Common myeloid progenitor, CD34-positive (primary cell): ENCODE measurements at regions not wholly inside any gene's neighbourhood (a gene's known extent, or its start where the extent isn't known, plus 50 kb on each side); places are given as distances from the start of the nearest gene placed in this dataset.

ENCODE experiments used
- CTCF ChIA-PET: fragments of 350-600 bp; sonication (Branson Sonifier 250); formaldehyde crosslinking; loops from one replicate; lab custom pipeline; 2021; ENCODE audit warnings: antibody characterized with exemption; lab: Charles Lee
- POLR2A ChIA-PET: fragments of 350-600 bp; sonication (Branson Sonifier 250); formaldehyde crosslinking; loops from one replicate; lab custom pipeline; 2021; ENCODE audit warnings: antibody characterized with exemption; lab: Charles Lee
- DNase-seq, 3 donors: peaks; one replicate each; pipeline versions ENCODE4 v3.0.0 to v3.0.0-alpha.2; 2013
- H3K27ac ChIP-seq, 2 experiments: 1 replicate in 1 of 2; 2 replicates in 1 of 2; pipeline ENCODE4 v1.7.0; 2013; ENCODE audit warnings: inconsistent platforms in 2 of 2, low read length in 2 of 2, mild to moderate bottlenecking in 2 of 2, low read depth in 1 of 2, moderate library complexity in 1 of 2; ENCODE audit not compliant: severe bottlenecking in 2 of 2, insufficient read depth in 1 of 2, poor library complexity in 1 of 2
- H3K27me3 ChIP-seq, 5 experiments: replicated peaks in 2 of 5; 1 replicate in 3 of 5; 2 replicates in 2 of 5; pipeline versions ENCODE4 v1.6.1 to v1.7.0; 2013; ENCODE audit warnings: low read length in 4 of 5, mild to moderate bottlenecking in 2 of 5, moderate library complexity in 2 of 5, inconsistent platforms in 1 of 5; ENCODE audit not compliant: insufficient read depth in 5 of 5, control insufficient read depth in 4 of 5
- H3K36me3 ChIP-seq, 4 experiments: 1 replicate in 2 of 4; 2 replicates in 2 of 4; pipeline versions ENCODE4 v1.6.1 to v1.7.0; 2013; ENCODE audit warnings: low read length in 3 of 4, control low read depth in 1 of 4, mild to moderate bottlenecking in 1 of 4; ENCODE audit not compliant: control insufficient read depth in 4 of 4, insufficient read depth in 4 of 4
- H3K4me1 ChIP-seq, 4 experiments: 1 replicate in 3 of 4; 2 replicates in 1 of 4; pipeline versions ENCODE4 v1.6.1 to v1.7.1; 2013; ENCODE audit warnings: low read length in 3 of 4, mild to moderate bottlenecking in 3 of 4, control low read depth in 1 of 4, inconsistent platforms in 1 of 4, moderate library complexity in 1 of 4; ENCODE audit not compliant: control insufficient read depth in 4 of 4, insufficient read depth in 4 of 4; ENCODE audit errors: control extremely low read depth in 1 of 4
- H3K4me3 ChIP-seq, 7 experiments: 1 replicate in 4 of 7; 2 replicates in 3 of 7; pipeline versions ENCODE4 v1.5.1 to v1.7.0; 2013; ENCODE audit warnings: mild to moderate bottlenecking in 7 of 7, low read length in 6 of 7, moderate library complexity in 6 of 7, inconsistent platforms in 2 of 7, low read depth in 2 of 7, control low read depth in 1 of 7; ENCODE audit not compliant: insufficient read depth in 4 of 7, control insufficient read depth in 1 of 7; ENCODE audit errors: extremely low read depth in 1 of 7
- H3K9me3 ChIP-seq, 5 experiments: 1 replicate in 4 of 5; 2 replicates in 1 of 5; pipeline versions ENCODE4 v1.6.1 to v1.7.1; 2013; ENCODE audit warnings: low read length in 4 of 5, mild to moderate bottlenecking in 2 of 5, inconsistent platforms in 1 of 5, low read depth in 1 of 5, moderate library complexity in 1 of 5; ENCODE audit not compliant: control insufficient read depth in 4 of 5, insufficient read depth in 2 of 5; ENCODE audit errors: control extremely low read depth in 1 of 5
- WGBS: methylation state at CpG from one replicate; pipeline ENCODE4 v1.1.5; 2013; ENCODE audit not compliant: insufficient coverage; 5-methylcytosine and 5-hydroxymethylcytosine counted together

DNA sequence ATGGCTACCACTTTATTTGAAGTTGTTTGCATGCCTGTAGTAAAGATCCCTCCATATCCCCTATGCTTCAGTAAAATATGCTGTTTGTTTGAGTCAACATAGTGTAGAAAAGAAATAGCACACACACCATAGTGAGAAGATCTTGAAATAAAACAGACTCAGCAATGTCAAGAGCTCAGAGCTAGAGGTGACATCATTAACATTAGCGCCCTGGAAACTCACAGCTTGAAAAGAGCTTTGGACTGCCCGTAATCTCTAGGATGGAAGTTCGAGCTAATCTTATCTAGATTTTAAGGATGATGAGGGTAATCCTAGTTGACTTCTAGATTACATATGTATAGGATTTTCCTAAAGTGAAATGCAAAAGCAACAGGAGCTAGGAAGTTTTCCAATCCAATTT is 275.6 kb downstream of the SMARCA1 start:
- Histone ChIP-seq H3K27me3 (no peaks in the 10 kb centered on the region), H3K36me3 (no peaks in the 10 kb centered on the region), H3K9me3 (no peaks in the 10 kb centered on the region), H3K4me1 (no peaks in the 10 kb centered on the region), H3K27ac (no peak overlapping the region), H3K4me3 (no peak overlapping the region)
- WGBS, result 88% methylated on average over 3 of the region's 3 CpGs
- ChIA-PET CTCF (no interaction called here), POLR2A (no interaction called here)
- no peak for DNase-seq

DNA sequence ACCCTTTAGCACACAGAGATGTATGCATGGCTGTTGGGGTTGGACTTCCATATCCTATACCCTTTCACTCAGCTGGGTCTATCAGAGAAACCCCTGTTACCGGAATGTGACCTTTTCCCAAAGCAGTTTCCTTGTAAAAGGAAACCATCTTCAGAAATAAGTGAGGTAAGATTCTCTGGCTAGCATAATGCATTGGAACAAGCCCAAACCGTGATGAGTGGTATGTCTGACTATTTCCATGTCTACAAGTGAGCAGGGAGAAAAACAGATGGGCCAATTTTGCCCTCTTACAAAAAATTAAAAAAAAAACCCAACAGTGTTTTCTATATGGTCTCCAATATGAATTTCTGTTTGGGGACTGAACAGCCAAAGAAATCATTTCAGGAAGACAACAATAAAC is 283.9 kb downstream of the SMARCA1 start:
- POLR2A ChIA-PET, result no interaction called here
- Histone ChIP-seq H3K4me1 (no peaks in the 10 kb centered on the region), H3K27me3 (no peaks in the 10 kb centered on the region), H3K9me3 (no peaks in the 10 kb centered on the region), H3K4me3 (no peak overlapping the region), H3K36me3 (no peaks in the 10 kb centered on the region), H3K27ac (no peak overlapping the region)
- no peak for DNase-seq
- CTCF ChIA-PET, result no interaction called here
- 92% methylated on average over 2 of the region's 2 CpGs for WGBS

DNA sequence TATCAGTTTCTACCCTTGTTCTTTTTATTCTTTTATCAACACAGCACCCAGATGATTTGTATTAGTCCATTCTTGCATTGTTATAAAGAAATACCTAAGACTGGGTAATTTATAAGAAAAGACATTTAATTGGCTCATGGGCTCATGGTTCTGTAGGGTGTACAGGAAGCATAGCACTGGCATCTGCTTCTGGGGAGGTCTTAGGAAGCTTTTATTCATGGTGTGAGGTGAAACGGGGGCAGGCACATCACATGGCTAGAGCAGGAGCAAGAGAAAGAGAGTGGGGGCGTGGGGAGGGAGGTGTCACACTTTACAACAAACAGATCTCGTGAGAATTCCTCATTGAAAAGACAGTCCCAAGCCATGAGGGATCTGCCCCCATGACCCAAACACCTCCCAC is 285.3 kb downstream of the SMARCA1 start:
- H3K4me3 ChIP-seq, result no peak overlapping the region
- WGBS, result no CpG with 5 or more reads among the region's 3 CpGs
- CTCF ChIA-PET, result no interaction called here
- no peaks in the 10 kb centered on the region for H3K36me3 ChIP-seq
- DNase-seq, result no peak
- H3K27me3 ChIP-seq, result no peaks in the 10 kb centered on the region
- no peaks in the 10 kb centered on the region for H3K9me3 ChIP-seq
- no peak overlapping the region for H3K27ac ChIP-seq
- H3K4me1 ChIP-seq, result no peaks in the 10 kb centered on the region
- POLR2A ChIA-PET, result no interaction called here

DNA sequence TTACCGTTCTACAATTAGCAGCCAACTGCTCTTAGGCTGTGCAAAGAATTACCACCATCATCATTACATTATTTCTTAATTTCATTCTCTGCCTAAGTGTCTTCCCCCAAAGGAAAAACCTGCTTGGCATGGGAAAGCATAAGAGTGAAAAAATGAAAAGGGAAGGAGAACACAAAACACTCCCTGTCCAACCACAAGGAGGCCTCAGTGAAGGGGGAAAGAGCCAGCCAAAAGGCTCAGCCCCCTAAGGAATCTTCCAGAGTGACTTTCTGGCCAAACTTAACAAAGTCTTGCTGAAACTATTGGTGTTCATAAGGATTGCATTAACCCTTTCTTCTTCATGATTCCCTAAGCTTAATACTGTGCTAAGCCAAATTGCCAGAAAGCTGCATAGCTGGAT is 287.4 kb downstream of the SMARCA1 start:
- DNase-seq, result no peak
- H3K4me1 ChIP-seq, result no peaks in the 10 kb centered on the region
- ChIA-PET CTCF (no interaction called here), POLR2A (interaction anchor here (0.5 kb wide), 1 partner anchor 30 kb away, joined by 3 read pairs; no protein-coding TSS in a partner anchor)
- H3K4me3 ChIP-seq, result no peak overlapping the region
- no peaks in the 10 kb centered on the region for H3K36me3 ChIP-seq
- H3K27me3 ChIP-seq, result no peaks in the 10 kb centered on the region
- no peak overlapping the region for H3K27ac ChIP-seq
- no peaks in the 10 kb centered on the region for H3K9me3 ChIP-seq
- WGBS, result 100% methylated on average over 1 of the region's 1 CpG

DNA sequence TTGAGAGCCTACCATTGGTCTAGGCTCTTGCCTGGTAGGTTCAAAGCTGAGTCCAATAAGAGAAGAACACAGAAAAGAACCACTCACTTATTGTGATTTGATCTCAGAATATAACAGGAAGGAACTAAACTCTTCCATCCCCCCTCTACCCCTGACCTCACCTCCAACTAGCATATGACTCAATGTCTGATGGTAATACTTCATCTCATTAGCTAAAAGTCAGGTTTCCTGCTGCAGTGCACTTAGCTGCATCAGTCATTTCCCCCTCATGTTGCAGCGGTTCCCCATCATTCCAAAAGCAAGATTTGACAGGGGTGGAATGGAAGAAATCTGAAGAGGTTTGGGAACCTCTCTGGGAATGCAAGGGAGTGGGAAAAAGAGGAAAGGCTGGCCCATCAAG is 289.5 kb downstream of the SMARCA1 start:
- H3K9me3 ChIP-seq, result no peaks in the 10 kb centered on the region
- no peak overlapping the region for H3K27ac ChIP-seq
- no peak overlapping the region for H3K4me3 ChIP-seq
- CTCF ChIA-PET, result no interaction called here
- H3K27me3 ChIP-seq, result no peaks in the 10 kb centered on the region
- POLR2A ChIA-PET, result no interaction called here
- no peaks in the 10 kb centered on the region for H3K36me3 ChIP-seq
- WGBS, result no CpG with 5 or more reads among the region's 1 CpG
- H3K4me1 ChIP-seq, result no peaks in the 10 kb centered on the region
- no peak for DNase-seq

DNA sequence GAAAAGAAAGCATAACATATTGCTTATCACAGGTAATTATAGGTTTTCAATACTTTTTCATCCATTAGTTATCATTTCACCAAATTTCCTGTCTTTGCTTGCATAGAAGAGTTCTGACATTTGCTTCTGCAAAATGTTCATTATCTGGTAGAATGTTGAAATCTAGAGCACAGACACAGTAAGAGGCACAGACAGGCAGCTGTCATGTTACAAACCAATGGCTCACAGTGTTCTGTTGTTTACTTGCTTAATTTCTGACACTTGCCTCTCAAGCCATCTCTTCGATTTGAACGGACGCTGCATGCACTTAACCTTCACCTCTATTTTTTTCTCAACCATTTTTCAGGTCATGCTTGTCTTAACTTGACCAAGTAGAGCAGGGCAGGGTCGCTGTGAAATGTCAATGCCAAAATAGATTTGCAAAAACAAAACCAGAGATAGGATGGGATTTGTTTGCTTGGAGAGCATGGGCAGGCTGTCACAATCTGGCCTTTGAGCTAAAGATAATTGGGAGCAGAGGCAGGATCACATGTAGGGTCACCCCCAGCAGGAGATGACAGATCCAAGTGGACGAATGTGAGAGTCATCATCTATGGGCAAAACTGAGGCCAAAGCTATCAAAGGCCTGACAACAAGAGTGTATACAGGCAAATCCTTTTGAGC is 292.3 kb downstream of the SMARCA1 start:
- H3K27me3 ChIP-seq, result no peaks in the 10 kb centered on the region
- no peak overlapping the region for H3K27ac ChIP-seq
- no peak for DNase-seq
- no peak overlapping the region for H3K4me3 ChIP-seq
- no peaks in the 10 kb centered on the region for H3K9me3 ChIP-seq
- CTCF ChIA-PET, result no interaction called here
- 49% methylated on average over 2 of the region's 5 CpGs for WGBS
- no peaks in the 10 kb centered on the region for H3K36me3 ChIP-seq
- H3K4me1 ChIP-seq, result no peaks in the 10 kb centered on the region
- POLR2A ChIA-PET, result no interaction called here

DNA sequence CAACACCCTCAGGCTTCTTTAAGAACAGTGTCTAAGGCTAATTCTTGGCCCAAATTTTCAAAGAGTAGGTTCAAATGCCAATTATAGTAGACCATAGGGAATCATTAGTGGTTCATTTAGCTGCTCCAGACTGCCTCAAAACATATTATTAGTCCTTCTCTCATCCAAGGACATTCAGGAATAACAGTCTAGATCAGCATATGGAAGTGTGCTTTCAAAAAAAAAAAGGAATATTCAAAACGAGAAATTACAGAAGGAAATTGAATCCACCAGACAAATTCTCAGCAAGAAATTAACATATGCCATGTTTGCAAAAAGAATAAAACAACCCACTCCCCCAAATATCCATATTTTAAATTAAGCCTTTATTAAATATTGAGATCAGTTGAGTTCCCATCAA is 293.1 kb downstream of the SMARCA1 start:
- DNase-seq, result no peak
- no peak overlapping the region for H3K4me3 ChIP-seq
- ChIA-PET POLR2A (no interaction called here), CTCF (no interaction called here)
- H3K27ac ChIP-seq, result no peak overlapping the region
- H3K27me3 ChIP-seq, result no peaks in the 10 kb centered on the region
- no CpG with 5 or more reads among the region's 1 CpG for WGBS
- H3K4me1 ChIP-seq, result no peaks in the 10 kb centered on the region
- H3K9me3 ChIP-seq, result no peaks in the 10 kb centered on the region
- H3K36me3 ChIP-seq, result no peaks in the 10 kb centered on the region
